Keratinocyte (primary cell): ENCODE measurements at regions not wholly inside any gene's neighbourhood (a gene's known extent, or its start where the extent isn't known, plus 50 kb on each side); places are given as distances from the start of the nearest gene placed in this dataset.

Experiments
- DNase-seq: peaks from one replicate; pipeline ENCODE4 v3.0.0-alpha.2; 2011; ENCODE audit warnings: low read depth, missing footprints, low spot score
- FAIRE-seq: peaks from 2 replicates; lab custom pipeline; 2011; peaks lifted over from hg19 to GRCh38; lab: Jason Lieb, UNC
- H2AFZ ChIP-seq: 2 replicates; pipeline ENCODE4 v1.6.0; 2012; ENCODE audit warnings: low read length, control low read depth, inconsistent platforms; ENCODE audit not compliant: control insufficient read depth
- H3K27ac ChIP-seq: 2 replicates; pipeline ENCODE4 v1.5.1; 2011; ENCODE audit warnings: low read length; ENCODE audit not compliant: control insufficient read depth, insufficient read depth
- H3K27me3 ChIP-seq: 3 replicates; pipeline ENCODE4 v1.6.0; 2011; ENCODE audit warnings: low read length; ENCODE audit not compliant: control insufficient read depth, insufficient read depth; ENCODE audit errors: extremely low read depth
- H3K36me3 ChIP-seq, 2 experiments: 2 replicates in 1 of 2; 3 replicates in 1 of 2; pipeline ENCODE4 v1.5.1; 2011; ENCODE audit warnings: low read length in 2 of 2, mild to moderate bottlenecking in 1 of 2; ENCODE audit not compliant: control insufficient read depth in 2 of 2, insufficient read depth in 2 of 2; ENCODE audit errors: extremely low read depth in 1 of 2
- H3K4me1 ChIP-seq: 3 replicates; pipeline ENCODE4 v1.5.1; 2011; ENCODE audit warnings: low read length; ENCODE audit not compliant: control insufficient read depth, insufficient read depth; ENCODE audit errors: extremely low read depth
- H3K4me2 ChIP-seq: 3 replicates; pipeline ENCODE4 v1.6.0; 2011; ENCODE audit warnings: low read depth, low read length; ENCODE audit not compliant: control insufficient read depth, insufficient read depth; ENCODE audit errors: extremely low read depth
- H3K4me3 ChIP-seq, 3 experiments: fragments of 200-600 bp in 1 of 3; sonication (generic) in 1 of 3; 2 replicates in 2 of 3; 3 replicates in 1 of 3; pipeline ENCODE4 v1.5.1; 2011 to 2016; ENCODE audit warnings: low read length in 3 of 3, mild to moderate bottlenecking in 3 of 3, control low read depth in 2 of 3, inconsistent platforms in 1 of 3, low read depth in 1 of 3, mixed read lengths in 1 of 3, mixed run types in 1 of 3, moderate library complexity in 1 of 3; ENCODE audit not compliant: control insufficient read depth in 2 of 3, insufficient read depth in 2 of 3; ENCODE audit errors: extremely low read depth in 1 of 3
- H3K79me2 ChIP-seq: 2 replicates; pipeline ENCODE4 v1.6.0; 2012; ENCODE audit warnings: low read length; ENCODE audit not compliant: control insufficient read depth, insufficient read depth
- H3K9ac ChIP-seq: 3 replicates; pipeline ENCODE4 v1.6.0; 2011; ENCODE audit warnings: low read length; ENCODE audit not compliant: control insufficient read depth, insufficient read depth; ENCODE audit errors: extremely low read depth
- H3K9me1 ChIP-seq: 3 replicates; pipeline ENCODE4 v1.6.0; 2011; ENCODE audit warnings: low read length; ENCODE audit not compliant: control insufficient read depth, insufficient read depth; ENCODE audit errors: extremely low read depth
- H3K9me3 ChIP-seq: 2 replicates; pipeline ENCODE4 v1.5.1; 2012; ENCODE audit warnings: low read depth, low read length; ENCODE audit not compliant: control insufficient read depth
- H4K20me1 ChIP-seq: 3 replicates; pipeline ENCODE4 v1.6.0; 2011; ENCODE audit warnings: low read length; ENCODE audit not compliant: control insufficient read depth, insufficient read depth; ENCODE audit errors: extremely low read depth
- EZH2 ChIP-seq: IDR thresholded peaks from one replicate; pipeline ENCODE4 v1.6.1; 2012; ENCODE audit warnings: inconsistent platforms, mild to moderate bottlenecking, low read length, moderate library complexity
- dilution Hi-C: fragments of 300-500 bp; cut with MboI; formaldehyde crosslinking; loops from one replicate; pipeline ENCODE4 v1.7.0; 2020; ENCODE audit warnings: low sequenced_read_pairs; ENCODE audit not compliant: extremely low pct_ligation_motif_present
- TF ChIP-seq, protein P1 (sequence below), 3 experiments: IDR thresholded peaks in 1 of 3; conservative IDR thresholded peaks in 1 of 3; optimal IDR thresholded peaks in 1 of 3; 2 replicates in 2 of 3; 3 replicates in 1 of 3; pipeline versions ENCODE3 to v1.5.1; 2011; ENCODE audit warnings: low read length in 3 of 3, mild to moderate bottlenecking in 3 of 3, moderate library complexity in 2 of 3, control low read depth in 1 of 3, inconsistent platforms in 1 of 3; ENCODE audit not compliant: insufficient read depth in 2 of 3; ENCODE audit errors: extremely low read depth in 1 of 3

DNA sequence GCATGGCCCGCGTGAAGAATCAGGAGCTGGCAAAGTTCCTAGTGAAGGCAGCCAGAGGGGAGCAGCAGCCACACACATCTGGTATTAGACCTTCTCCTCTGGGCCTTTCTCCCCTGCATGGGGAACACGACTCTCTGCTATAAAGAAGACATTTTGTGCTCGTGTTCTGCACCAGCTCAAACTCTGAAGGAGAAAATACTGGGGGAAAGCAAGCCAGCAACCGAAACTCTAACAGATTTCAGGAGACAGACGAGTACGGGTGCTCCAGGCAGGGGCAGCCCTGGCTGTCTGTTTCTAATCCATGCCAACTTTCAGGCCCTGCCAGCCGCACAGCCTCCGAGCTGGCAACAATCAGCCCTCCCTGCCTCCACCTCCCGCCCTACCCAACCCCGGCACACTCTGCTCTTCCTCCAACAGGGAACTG, 296.3 kb downstream of the BRD1 start:
- FAIRE-seq, result no peak
- TF ChIP-seq EZH2, result no peak
- TF ChIP-seq, protein P1, sequence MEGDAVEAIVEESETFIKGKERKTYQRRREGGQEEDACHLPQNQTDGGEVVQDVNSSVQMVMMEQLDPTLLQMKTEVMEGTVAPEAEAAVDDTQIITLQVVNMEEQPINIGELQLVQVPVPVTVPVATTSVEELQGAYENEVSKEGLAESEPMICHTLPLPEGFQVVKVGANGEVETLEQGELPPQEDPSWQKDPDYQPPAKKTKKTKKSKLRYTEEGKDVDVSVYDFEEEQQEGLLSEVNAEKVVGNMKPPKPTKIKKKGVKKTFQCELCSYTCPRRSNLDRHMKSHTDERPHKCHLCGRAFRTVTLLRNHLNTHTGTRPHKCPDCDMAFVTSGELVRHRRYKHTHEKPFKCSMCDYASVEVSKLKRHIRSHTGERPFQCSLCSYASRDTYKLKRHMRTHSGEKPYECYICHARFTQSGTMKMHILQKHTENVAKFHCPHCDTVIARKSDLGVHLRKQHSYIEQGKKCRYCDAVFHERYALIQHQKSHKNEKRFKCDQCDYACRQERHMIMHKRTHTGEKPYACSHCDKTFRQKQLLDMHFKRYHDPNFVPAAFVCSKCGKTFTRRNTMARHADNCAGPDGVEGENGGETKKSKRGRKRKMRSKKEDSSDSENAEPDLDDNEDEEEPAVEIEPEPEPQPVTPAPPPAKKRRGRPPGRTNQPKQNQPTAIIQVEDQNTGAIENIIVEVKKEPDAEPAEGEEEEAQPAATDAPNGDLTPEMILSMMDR (optimal IDR thresholded peaks at IDR 0.05 in 1 of 3, IDR thresholded peaks at IDR 0.05 in 1 of 3, conservative IDR thresholded peaks at IDR 0.05 in 1 of 3; ENCODE audit: extremely low read depth in 1 of 3, insufficient read depth in 2 of 3, low read length in 3 of 3), result no peak
- Histone ChIP-seq H2AFZ (no peak overlapping the region), H4K20me1 (no peaks in the 10 kb centered on the region), H3K27ac (no peak overlapping the region), H3K9me3 (peaks cover 16% of the 10 kb centered on the region), H3K4me3 (no peak overlapping the region), H3K9ac (no peak overlapping the region), H3K79me2 (no peaks in the 10 kb centered on the region), H3K27me3 (no peaks in the 10 kb centered on the region), H3K4me1 (no peaks in the 10 kb centered on the region), H3K4me2 (no peak overlapping the region), H3K9me1 (no peaks in the 10 kb centered on the region), H3K36me3 (no peaks in the 10 kb centered on the region)
- DNase-seq, result no peak
- dilution Hi-C loops, result no loop called here

DNA sequence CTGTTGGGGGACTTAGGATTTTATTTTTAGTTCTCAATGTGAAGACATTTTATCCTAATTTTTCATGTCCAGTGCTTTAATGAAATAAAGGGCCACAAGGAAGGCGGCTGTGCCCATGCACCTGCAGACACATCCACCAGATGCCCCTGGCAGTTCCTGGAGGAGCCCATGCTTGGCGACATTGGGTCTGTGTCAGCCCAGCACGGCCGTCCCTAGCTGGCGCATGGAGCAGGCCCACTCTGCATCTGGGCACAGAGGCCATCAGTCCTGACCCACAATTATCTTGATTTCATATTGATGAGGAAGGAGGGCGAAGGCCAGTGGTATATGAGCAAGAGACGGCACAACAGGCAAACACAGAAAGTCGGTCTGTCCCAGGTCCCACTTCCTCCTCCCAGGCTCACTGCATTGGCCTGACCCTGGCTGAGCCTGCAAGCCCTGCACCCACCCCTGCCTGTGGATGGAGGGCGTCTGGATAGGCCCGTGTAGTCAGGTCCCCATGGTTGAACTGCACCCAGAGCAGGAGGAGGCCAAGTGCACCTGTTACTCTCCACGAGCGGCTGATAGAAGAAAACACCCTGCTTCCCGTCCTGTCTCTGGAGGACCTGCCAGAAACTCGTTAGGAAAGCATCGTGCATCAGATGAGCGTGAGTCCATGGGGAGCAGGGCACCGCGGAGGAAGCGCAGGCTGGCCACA, 296.9 kb downstream of the BRD1 start:
- FAIRE-seq (no peak), DNase-seq (no peak)
- TF ChIP-seq EZH2, result no peak
- TF ChIP-seq, protein P1 (optimal IDR thresholded peaks at IDR 0.05 in 1 of 3, IDR thresholded peaks at IDR 0.05 in 1 of 3, conservative IDR thresholded peaks at IDR 0.05 in 1 of 3; ENCODE audit: extremely low read depth in 1 of 3, insufficient read depth in 2 of 3, low read length in 3 of 3), result no peak
- H4K20me1 ChIP-seq, result no peaks in the 10 kb centered on the region
- no peak overlapping the region for H3K4me2 ChIP-seq
- H3K4me3 ChIP-seq, result no peak overlapping the region
- dilution Hi-C loops, result no loop called here
- no peaks in the 10 kb centered on the region for H3K9me1 ChIP-seq
- no peaks in the 10 kb centered on the region for H3K36me3 ChIP-seq
- peaks cover 16% of the 10 kb centered on the region for H3K9me3 ChIP-seq
- no peak overlapping the region for H3K27ac ChIP-seq
- no peaks in the 10 kb centered on the region for H3K27me3 ChIP-seq
- no peak overlapping the region for H2AFZ ChIP-seq
- no peaks in the 10 kb centered on the region for H3K4me1 ChIP-seq
- H3K9ac ChIP-seq, result no peak overlapping the region
- H3K79me2 ChIP-seq, result no peaks in the 10 kb centered on the region
